Mammary epithelial cell (primary cell): ENCODE measurements at regions not wholly inside any gene's neighbourhood (a gene's known extent, or its start where the extent isn't known, plus 50 kb on each side); places are given as distances from the start of the nearest gene placed in this dataset.

Source experiments
- EZH2 ChIP-seq: IDR thresholded peaks from 2 replicates; pipeline ENCODE4 v1.6.1; 2012; ENCODE audit warnings: low read length, inconsistent platforms, borderline replicate concordance
- TF ChIP-seq, protein P1 (sequence below), 2 donors: IDR thresholded peaks in 1 of 2; conservative IDR thresholded peaks in 1 of 2; 2 replicates each; pipeline ENCODE4 v1.5.1; 2011 to 2012; ENCODE audit warnings: inconsistent platforms in 2 of 2, low read length in 2 of 2, mild to moderate bottlenecking in 2 of 2, control low read depth in 1 of 2, low read depth in 1 of 2; ENCODE audit not compliant: insufficient read depth in 1 of 2; ENCODE audit errors: extremely low read depth in 1 of 2

- TF ChIP-seq, protein P1, sequence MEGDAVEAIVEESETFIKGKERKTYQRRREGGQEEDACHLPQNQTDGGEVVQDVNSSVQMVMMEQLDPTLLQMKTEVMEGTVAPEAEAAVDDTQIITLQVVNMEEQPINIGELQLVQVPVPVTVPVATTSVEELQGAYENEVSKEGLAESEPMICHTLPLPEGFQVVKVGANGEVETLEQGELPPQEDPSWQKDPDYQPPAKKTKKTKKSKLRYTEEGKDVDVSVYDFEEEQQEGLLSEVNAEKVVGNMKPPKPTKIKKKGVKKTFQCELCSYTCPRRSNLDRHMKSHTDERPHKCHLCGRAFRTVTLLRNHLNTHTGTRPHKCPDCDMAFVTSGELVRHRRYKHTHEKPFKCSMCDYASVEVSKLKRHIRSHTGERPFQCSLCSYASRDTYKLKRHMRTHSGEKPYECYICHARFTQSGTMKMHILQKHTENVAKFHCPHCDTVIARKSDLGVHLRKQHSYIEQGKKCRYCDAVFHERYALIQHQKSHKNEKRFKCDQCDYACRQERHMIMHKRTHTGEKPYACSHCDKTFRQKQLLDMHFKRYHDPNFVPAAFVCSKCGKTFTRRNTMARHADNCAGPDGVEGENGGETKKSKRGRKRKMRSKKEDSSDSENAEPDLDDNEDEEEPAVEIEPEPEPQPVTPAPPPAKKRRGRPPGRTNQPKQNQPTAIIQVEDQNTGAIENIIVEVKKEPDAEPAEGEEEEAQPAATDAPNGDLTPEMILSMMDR (conservative IDR thresholded peaks at IDR 0.05 in 1 of 2, IDR thresholded peaks at IDR 0.05 in 1 of 2; ENCODE audit: extremely low read depth in 1 of 2, insufficient read depth in 1 of 2, low read depth in 1 of 2, low read length in 2 of 2), result no peak
- TF ChIP-seq EZH2, result no peak
Observed at GRCh38 chr15:98344591-98344990, 303.7 kb upstream of the IGF1R start.
